ENCODE measurements at regions not wholly inside any gene's neighbourhood (a gene's known extent, or its start where the extent isn't known, plus 50 kb on each side); places are given as distances from the start of the nearest gene placed in this dataset.

DNA sequence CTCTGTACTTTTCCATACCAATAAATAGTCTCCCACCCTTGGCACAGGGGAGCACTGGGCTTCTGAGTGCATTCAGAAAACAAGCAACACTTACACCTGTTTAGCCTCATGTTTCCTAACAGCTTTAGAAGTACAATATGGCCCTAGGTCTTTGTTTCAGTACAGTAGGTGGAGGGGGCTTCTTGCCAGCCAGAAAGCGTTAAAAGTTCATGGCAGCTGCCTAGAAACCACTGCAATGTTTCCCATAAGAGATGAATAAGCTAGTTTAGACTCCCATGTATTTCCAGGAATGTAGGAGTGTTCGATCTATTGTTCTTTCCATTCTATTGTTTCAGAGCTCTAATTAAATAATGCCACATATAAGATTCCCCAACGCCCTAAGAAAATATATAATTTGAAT is 444.8 kb downstream of the ARHGEF28 start:
- no peak overlapping the region for H3K27ac Mint-ChIP-seq (ENCODE audit: unreplicated experiment)
- no peaks in the 10 kb centered on the region for H3K36me3 Mint-ChIP-seq (ENCODE audit: low read depth)
- no peak for DNase-seq (ENCODE audit: low spot score)
- peaks cover 38% of the 10 kb centered on the region for H3K4me1 Mint-ChIP-seq (ENCODE audit: low read depth)
- H3K4me3 Mint-ChIP-seq (ENCODE audit: unreplicated experiment): no peak overlapping the region
- TF ChIP-seq, protein P1, sequence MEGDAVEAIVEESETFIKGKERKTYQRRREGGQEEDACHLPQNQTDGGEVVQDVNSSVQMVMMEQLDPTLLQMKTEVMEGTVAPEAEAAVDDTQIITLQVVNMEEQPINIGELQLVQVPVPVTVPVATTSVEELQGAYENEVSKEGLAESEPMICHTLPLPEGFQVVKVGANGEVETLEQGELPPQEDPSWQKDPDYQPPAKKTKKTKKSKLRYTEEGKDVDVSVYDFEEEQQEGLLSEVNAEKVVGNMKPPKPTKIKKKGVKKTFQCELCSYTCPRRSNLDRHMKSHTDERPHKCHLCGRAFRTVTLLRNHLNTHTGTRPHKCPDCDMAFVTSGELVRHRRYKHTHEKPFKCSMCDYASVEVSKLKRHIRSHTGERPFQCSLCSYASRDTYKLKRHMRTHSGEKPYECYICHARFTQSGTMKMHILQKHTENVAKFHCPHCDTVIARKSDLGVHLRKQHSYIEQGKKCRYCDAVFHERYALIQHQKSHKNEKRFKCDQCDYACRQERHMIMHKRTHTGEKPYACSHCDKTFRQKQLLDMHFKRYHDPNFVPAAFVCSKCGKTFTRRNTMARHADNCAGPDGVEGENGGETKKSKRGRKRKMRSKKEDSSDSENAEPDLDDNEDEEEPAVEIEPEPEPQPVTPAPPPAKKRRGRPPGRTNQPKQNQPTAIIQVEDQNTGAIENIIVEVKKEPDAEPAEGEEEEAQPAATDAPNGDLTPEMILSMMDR (IDR thresholded peaks at IDR 0.05): no peak
- no peaks in the 10 kb centered on the region for H3K9me3 Mint-ChIP-seq (ENCODE audit: low read depth)
- H3K27me3 Mint-ChIP-seq (ENCODE audit: low read depth): no peaks in the 10 kb centered on the region

DNA sequence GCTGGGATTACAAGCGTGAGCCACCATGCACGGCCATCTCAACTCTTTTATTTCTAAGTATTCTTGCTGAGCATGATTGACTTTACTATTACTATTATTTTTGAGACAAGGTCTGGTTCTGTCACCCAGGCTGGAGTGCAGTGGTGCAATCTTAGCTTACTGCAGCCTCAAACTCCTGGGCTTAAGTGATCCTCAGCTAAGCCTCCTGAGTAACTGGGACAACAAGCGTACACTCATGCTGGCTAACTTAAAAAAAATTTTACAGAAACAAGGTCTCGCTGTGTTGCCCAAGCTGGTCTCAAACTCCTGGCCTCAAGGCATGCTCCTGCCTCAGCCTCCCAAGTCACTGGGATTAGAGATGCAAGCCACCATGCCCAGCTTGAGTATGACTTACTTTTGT is 443.7 kb downstream of the ARHGEF28 start:
- H3K9me3 Mint-ChIP-seq (ENCODE audit: low read depth): no peaks in the 10 kb centered on the region
- TF ChIP-seq, protein P1 (IDR thresholded peaks at IDR 0.05): no peak
- H3K27me3 Mint-ChIP-seq (ENCODE audit: low read depth): no peaks in the 10 kb centered on the region
- H3K4me3 Mint-ChIP-seq (ENCODE audit: unreplicated experiment): no peak overlapping the region
- H3K4me1 Mint-ChIP-seq (ENCODE audit: low read depth): peaks cover 33% of the 10 kb centered on the region
- DNase-seq (ENCODE audit: low spot score): no peak
- no peak overlapping the region for H3K27ac Mint-ChIP-seq (ENCODE audit: unreplicated experiment)
- no peaks in the 10 kb centered on the region for H3K36me3 Mint-ChIP-seq (ENCODE audit: low read depth)

DNA sequence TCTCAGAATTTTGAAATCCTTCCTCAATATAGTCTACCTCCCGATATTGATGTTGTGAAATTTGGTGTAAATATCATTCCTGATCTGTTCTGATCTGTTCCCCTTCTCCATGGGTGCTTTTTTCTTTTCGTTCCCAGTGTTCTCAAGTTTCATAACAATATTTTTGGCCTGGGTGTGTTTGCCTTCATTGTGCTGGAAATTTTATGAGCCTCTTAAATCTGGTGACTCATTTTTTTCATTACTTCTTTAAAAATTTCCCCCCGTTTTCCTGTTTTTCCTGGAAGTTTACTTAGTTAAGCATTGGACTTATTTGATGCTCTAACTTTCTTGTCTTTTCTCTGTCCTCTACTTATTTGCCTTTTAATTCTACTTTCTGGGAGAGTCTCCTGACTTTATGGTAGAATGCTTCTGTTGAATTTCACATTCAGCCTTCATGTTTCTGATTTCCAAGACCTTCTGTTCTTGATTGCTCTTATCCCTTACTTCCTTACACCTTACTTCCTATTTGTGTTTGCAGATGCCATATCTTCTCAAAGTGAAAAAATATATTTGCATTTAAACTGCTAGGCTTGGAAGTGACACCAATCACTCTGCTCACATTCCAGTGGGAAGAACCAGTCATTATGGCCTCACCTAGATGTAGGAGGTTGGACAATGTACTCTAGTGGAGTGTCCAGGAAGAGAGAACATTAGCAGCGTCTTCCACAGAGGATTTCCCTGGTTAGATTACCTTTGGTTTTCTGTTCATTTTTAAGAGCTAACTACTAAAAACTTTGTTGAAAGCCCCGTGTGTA is 441.9 kb downstream of the ARHGEF28 start:
- Mint-ChIP-seq H3K9me3 (ENCODE audit: low read depth) (no peaks in the 10 kb centered on the region), H3K27me3 (ENCODE audit: low read depth) (no peaks in the 10 kb centered on the region), H3K4me3 (ENCODE audit: unreplicated experiment) (no peak overlapping the region), H3K4me1 (ENCODE audit: low read depth) (peaks cover 41% of the 10 kb centered on the region), H3K27ac (ENCODE audit: unreplicated experiment) (no peak overlapping the region), H3K36me3 (ENCODE audit: low read depth) (no peaks in the 10 kb centered on the region)
- DNase-seq (ENCODE audit: low spot score): no peak
- TF ChIP-seq, protein P1 (IDR thresholded peaks at IDR 0.05): no peak

DNA sequence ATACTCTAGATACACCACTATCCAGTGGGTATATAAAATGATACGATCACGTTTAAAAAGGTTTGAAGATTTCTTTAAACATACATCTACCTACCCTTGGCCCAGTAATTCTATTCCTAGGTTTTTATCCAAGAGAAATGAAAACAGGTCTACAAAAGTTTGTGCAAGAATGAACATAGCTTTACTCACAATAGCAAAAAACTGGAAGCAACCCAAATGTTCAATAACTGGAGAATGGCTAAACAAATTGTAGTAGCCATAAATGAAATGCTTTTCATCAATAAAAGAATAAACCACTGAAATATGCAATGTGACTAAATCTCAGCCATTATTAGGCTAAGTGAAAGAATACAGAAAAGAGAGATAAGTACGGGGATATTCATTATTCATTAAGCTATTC is 438.9 kb downstream of the ARHGEF28 start:
- Mint-ChIP-seq H3K9me3 (ENCODE audit: low read depth) (no peaks in the 10 kb centered on the region), H3K27ac (ENCODE audit: unreplicated experiment) (no peak overlapping the region), H3K27me3 (ENCODE audit: low read depth) (no peaks in the 10 kb centered on the region), H3K4me1 (ENCODE audit: low read depth) (peaks cover 33% of the 10 kb centered on the region), H3K4me3 (ENCODE audit: unreplicated experiment) (no peak overlapping the region), H3K36me3 (ENCODE audit: low read depth) (no peaks in the 10 kb centered on the region)
- TF ChIP-seq, protein P1 (IDR thresholded peaks at IDR 0.05): no peak
- DNase-seq (ENCODE audit: low spot score): no peak

DNA sequence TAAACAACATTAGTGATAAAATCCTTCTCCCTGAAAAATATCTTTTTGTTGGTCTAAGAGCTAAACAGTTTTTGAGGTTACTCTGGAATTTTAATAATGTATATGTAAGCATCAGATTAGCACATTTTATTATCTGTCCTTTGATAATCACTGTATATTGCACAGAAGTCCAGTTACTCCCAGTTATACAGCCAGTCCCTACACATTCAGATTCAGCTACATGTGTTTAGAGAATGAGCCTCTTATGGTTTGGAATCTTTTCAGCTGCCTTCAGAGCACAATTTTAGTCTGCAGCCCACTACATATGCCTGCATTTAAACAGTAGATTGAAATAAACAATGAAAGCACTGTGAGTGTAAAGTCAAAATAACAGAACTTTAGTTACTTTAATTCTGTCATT is 438.2 kb downstream of the ARHGEF28 start:
- DNase-seq (ENCODE audit: low spot score): no peak
- Mint-ChIP-seq H3K9me3 (ENCODE audit: low read depth) (no peaks in the 10 kb centered on the region), H3K27ac (ENCODE audit: unreplicated experiment) (peak overlapping the region; percentile 81), H3K36me3 (ENCODE audit: low read depth) (no peaks in the 10 kb centered on the region), H3K4me3 (ENCODE audit: unreplicated experiment) (no peak overlapping the region), H3K27me3 (ENCODE audit: low read depth) (no peaks in the 10 kb centered on the region), H3K4me1 (ENCODE audit: low read depth) (peaks cover 33% of the 10 kb centered on the region)
- TF ChIP-seq, protein P1 (IDR thresholded peaks at IDR 0.05): no peak
